Retina (tissue), 1 donor: ENCODE measurements at regions not wholly inside any gene's neighbourhood (a gene's known extent, or its start where the extent isn't known, plus 50 kb on each side); places are given as distances from the start of the nearest gene placed in this dataset.
"Not testable (repeated sequence)": the region's sequence is repeated elsewhere in the genome, so short reads cannot be mapped to it uniquely, and the experiment has no call there.

ENCODE experiments used
- DNase-seq: peaks from one replicate; pipeline ENCODE4 v3.0.0-alpha.2; 2016

DNA sequence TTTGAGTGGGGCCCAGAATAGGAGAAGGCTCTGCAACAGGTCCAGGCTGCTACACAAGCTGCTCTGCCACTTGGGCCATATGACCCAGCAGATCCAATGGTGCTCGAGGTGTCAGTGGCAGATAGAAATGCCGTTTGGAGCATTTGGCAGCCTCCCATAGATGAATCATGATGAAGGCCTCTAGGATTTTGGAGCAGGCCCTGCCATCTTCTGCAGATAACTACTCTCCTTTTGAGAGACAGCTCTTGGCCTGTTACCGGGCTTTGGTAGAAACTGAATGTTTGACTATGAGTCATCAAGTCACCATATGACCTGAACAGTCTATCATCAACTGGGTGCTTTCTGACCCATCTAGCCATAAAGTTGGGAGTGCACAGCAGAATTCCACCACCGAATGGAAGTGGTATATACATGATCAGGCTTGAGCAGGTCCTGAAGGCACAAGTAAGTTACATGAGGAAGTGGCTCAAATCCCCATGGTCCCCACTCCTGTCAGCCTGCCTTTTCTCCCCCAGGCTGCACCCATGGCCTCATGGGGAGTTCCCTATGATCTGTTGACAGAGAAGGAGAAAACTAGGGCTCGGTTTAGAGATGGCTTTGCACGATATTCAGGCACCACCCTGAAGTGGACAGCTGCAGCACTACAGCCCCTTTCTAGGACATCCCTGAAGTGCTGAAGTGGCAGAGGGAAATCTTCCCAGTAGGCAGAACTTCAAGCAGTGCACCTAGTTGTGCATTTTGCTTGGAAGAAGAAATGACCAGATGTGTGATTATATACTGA, 971.4 kb downstream of the MCTP2 start:
- no peak for DNase-seq

DNA sequence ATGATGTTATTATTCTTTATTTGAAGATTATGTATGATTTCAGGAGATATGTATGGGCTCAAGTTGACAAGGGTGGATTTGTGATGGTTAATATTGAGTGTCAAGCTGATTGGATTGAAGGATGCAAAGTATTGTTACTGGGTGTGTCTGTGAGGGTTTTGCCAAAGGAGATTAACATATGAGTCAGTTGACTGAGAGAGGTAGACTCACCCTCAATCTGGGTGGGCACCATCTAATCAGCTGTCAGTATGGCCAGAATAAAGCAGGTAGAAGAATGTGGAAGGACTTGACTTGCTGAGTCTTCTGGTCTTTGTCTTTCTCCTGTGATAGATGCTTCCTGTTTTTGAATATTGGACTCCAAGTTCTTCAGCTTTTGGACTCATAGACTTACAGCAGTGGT, 973.7 kb downstream of the MCTP2 start:
- no peak for DNase-seq

DNA sequence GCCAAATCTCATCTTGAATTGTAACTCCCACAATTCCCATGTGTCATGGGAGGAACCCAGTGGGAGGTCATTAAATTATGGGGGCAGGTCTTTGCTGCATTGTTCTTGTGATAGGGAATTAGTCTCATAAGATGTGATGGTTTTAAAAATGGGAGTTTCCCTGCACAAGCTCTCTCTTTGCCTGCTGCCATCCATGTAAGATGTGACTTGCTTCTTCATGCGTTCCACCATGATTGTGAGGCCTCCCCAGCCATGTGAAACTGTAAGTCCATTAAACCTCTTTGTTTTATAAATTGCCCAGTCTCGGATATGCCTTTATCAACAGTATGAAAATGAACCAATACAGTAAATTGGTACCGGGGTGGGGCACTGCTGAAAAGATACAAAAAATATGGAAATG, 974.5 kb downstream of the MCTP2 start:
- DNase-seq: not testable (repeated sequence)

DNA sequence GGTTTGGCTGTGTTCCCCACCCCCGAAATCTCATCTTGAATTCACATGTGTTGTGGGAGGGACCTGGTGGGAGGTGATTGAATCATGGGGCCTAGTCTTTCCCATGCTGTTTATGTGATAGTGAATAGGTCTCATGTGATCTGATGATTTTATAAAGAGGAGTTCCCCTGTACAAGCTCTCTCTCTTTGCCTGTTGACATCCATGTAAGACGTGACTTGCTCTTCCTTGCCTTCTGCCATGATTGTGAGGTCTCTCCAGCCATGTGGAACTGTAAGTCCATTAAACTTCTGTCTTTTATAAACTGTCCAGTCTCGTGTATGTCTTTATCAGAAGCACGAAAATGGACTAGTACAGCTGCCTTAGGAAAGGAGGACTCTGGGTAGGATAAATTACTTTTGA, 976.7 kb downstream of the MCTP2 start:
- DNase-seq: no peak

DNA sequence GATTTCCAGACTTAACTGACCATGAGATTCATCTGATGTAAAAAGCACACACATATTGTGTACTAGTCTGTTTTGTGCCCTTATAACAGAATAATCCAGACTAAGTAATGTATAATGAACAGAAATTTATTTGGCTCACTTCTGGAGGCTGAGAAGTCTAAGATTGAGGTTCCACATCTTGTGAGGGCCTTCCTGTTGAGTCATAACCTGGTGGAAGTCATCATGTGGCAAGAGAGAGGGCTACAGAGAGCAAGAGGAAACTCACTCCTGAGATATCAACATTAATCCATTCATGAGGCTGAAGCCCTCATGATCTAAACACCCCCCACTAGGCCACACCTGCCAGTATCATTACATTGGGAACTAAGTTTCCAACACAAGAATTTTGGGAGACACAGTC, 977.6 kb downstream of the MCTP2 start:
- no peak for DNase-seq

DNA sequence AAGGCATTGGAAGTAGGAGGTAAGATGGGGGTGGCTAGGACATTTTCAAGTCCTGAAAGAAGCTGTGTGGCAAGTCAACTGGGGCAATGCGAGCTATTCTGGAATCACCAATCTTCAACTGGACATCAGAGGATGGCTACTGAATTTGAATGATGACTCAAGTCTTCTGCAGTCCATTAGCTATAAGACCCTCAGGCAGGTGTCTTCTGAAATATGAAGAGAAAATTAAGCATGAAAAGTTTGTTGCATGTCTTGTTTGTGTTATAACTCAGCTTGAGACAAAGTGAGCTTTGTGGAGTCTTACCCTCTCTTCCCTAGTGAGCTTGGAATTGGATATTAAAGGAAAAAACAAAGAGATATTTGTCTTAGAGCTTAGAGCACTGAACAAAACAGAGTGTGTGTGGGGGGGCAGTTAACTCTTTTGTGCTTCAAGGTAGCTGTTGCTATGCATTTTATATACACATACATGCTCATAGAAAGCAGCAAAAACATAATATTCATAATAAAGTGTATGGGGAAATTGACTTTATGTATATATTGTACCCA, 979.1 kb downstream of the MCTP2 start:
- DNase-seq: no peak

DNA sequence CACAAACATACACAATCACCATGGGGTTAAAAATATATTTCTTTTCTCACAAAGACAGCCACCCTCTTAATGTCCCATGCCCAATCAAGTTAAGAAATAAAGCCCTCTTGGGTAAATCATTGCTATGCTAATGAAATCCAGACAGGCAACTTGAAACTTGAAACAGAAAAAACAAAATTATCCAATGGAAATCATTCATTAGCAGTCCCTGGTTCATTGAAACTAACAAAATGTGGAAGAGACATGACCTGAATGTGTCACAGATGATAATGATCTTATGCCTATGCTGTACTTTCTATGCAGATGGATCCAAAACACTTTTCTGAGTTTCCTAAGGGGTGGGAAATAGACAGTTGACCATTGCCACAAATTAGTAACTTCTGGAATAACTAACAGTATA, 983.7 kb downstream of the MCTP2 start:
- DNase-seq: peak; percentile 45

DNA sequence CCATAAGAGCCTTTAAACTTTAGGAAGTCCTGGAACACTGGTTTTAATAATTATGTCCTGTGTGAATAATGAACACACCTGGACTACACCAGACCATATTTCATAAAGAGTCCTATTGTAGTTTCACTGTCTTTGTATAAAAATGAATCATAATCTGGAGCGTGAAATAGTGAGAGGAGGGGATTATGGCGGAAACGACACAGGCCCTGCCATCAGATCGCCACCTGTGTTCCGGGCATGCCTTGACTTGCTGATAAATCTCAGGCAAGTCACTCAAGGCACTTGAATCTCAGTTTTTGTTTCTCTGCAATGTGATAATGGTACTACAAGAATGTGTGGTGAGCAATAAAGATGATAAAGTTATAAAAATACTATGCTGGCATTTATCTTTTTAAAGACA, 995.5 kb downstream of the MCTP2 start:
- no peak for DNase-seq

DNA sequence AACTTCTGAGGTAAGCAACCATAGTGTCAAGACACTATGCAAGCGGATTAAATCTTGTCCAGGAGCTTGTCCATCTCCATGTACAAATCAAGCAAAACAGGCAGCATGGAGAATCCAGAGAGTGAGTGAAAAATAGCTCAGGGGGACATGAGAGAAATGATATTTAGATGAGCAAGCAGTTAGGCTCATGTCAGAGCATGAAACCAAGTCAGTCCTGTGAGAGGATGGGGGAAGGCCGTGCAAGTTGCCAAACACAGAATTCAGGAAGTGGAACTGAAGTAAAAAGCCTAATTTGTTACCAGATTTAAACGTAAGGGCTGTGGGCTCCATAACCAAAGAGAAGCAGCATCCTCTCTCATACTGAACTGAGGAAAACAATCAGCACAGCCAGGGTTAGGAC, 995.9 kb downstream of the MCTP2 start:
- no peak for DNase-seq

DNA sequence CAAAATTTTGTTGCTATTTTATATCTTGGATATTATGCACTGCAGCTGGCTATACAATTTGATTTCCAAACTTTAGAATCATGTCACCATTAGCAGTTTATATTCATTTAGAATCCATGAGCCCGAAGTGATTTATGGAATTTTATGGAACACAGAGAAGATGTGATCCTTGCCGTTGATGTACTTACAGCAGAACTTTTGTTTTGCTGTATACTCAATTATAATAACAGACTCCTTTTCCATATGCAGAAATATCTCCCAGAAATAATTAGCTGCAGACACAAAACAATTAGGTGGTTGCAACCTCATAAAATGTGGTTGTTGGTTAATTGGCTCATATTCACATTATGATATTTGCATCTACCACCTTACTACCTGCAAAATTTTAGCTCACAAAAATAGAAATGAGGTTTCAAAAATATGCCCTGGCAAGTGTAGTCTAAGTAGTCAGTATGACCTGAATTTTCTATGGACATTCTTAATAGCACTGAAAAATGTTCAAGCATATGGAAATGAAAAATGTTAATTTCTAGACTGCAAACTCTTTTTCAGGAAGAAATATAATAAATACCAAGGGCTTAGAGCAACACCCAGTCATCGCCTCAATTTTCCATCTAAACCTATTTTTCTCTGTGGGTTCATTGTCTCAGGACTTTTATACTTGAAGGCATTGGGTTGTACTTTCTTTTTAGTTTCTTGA, 997.6 kb downstream of the MCTP2 start:
- DNase-seq: no peak

DNA sequence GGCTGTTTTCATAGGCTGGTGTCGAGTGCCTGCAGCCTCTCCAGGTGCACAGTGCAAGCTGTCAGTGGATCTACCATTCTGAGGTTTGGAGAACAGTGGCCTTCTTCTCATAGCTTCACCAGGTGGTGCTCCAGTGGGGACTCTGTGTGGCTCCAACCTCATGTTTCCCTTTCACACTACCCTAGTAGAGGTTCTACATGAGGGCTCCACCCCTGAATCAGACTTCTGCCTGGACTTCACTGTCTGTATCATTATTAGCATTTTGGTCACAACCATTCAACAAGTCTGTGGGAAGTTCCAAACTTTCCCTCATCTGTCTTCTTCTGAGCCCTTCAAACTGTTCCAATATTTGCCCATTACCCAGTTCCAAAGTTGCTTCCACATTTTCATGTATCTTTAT, 1003.7 kb downstream of the MCTP2 start:
- no peak for DNase-seq

DNA sequence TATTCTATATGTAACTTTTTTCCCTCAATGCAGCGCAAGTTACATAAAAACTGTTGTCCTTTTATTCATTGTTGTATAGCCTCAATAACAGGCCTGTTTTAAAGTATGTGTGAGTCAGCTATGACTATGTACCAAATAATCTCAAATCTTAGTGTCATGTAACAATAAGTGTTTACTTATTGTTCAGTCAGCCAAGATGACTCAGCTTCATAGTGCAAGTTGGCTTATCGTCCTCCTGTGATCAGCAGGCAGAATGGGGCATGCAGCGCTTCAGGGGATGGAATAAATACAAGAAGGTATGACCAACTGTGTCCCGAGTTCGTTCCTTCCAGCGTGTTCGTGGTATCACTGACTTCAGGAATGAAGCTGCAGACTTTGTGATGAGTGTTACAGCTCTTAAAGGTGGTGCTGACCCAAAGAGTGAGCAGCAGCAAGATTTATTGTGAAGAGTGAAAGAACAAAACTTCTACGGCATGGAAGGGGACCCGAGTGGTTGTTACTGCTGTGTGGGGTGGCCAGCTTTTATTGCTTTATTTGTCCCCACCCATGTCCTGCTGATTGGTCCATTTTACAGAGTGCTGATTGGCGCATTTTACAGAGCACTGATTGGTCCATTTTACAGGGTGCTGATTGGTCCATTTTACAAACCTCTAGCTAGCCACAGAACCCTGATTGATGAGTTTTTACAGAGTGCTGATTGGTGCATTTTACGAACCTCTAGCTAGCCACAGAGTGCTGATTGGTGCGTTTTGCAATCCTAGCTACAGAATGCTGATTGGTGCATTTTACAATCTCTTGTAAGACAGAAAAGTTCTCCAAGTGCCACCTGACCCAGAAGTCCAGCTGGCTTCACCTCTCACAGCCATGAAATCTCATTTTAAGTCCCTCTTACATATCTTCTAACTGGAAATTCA, 1016.0 kb downstream of the MCTP2 start:
- no peak for DNase-seq

DNA sequence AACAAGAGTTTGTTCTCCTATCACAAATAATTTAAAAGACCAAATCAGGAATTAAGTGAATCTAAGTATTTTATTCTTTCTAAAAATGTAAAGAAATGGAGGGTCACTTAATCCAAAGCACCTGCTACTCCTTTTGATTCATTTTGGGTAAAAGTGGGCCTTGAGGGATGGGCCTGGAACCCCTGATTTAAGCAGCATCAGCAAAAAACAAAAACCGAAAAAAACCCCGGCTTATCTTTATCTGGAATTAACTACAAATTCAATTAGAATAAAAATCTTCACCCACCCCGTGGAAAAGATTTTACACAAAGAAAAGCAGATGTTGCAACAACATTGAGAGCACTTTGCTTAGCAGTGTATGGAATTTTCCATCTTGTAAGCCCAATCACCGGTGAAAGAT, 1018.2 kb downstream of the MCTP2 start:
- DNase-seq: no peak

DNA sequence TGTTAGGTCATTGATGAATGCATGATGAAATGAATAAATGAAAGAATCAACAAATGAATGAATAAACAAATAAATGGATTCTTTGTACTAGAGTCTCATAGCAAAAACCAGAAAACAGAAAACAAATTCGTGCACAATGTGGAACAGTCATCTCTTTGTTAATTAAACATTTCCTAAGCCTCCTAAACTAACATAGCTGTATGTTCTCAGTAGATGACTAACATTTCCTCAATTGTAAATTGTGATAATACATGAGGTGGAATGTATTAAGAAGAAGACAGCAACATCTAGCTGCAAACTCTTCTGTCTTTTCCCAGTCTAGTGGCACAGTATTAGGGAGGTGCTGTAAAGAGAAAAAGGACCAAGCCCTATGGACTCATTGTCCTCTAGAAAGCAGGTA, 1021.0 kb downstream of the MCTP2 start:
- no peak for DNase-seq

DNA sequence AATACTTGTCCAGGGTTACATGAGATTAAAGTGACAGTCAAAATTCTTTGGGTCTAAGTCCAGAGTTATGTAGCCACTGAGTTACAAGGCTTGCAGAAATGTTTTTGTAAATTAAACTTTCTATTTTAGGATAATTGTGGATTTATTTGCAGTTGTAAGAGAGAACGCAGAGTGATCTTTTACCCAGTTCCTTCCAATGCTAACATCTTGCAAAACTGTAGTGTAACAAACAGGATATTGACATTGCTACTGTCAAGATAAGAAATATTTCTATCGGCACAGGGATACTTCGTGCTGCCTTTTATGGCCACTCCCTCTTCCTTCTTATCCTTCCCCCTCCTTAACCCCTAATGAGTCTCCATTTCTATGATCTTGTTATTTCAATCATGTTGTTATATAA, 1022.9 kb downstream of the MCTP2 start:
- DNase-seq: no peak

DNA sequence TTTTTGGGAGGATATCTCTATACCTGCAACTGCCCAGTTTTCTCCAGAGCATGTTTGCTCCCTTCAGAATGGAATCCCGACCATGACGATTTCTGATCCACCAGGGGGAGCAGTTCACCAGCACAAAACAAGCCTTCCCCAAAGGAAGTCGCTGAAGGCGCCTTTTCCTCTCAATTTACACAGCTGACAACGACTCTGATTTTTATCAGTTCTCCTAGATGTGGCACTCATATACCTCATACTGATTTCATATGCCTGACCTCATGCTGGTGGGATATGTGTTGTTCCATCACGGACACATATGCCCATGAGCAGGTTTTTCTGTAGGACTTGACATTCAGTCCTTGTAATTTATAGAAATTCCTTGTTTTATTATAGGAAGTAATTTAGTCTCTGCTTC, 1028.2 kb downstream of the MCTP2 start:
- DNase-seq: peak; percentile 84

DNA sequence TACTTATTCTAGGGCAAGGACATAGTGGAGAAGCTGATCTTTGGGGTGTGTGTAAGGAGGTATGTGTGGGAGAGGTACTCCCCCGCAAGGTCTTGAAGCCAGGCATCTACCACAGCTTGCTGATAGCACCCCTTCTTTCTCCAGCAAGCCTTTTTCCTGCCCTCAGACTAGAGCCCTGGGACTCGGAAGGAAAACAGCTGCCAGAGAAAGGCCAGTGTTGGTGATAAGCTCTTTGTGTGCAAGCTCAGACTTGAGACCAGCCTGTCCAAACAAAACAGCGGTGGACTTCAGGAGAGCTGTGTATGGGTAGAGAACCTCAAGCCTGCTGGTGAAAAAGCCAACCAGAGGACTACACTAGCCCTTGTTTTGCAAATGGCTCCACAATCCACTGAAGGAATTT, 1028.6 kb downstream of the MCTP2 start:
- DNase-seq: peak; percentile 30

DNA sequence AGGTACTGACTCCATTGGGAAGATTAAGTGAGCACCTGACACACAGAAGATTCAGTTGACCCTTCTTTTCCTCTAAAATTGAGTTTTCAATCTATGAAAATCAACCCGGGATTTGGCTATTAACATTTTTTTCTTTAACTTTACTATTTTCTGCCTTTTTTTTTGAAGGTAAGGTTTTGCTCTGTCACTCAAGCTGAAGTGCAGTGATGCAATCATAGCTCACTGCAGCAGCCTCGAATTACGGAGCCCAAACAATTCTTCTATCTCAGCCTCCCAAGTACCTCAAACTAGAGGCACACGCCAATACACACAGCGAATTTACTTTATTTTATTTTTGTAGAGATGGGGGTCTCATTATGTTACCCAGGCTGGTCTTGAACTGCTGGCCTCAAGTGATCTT, 1029.5 kb downstream of the MCTP2 start:
- DNase-seq: no peak

DNA sequence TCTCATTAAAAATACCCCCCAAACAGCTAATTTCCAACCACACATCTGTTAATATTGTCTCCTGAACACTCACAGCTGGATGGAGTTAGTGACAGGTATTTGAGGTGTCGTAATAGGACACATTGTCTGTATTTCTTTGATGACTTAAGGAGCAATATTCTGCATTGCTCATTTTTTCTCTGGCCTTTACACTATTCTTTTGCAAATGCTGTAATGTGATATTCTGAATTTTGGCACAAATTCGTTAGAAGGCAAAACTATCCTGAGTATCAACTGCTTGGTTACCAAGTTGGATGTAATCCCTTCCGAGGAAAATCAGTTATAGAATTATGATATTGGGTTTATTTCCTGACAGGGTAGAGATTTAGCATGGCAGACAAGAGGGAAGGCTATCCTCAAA, 1030.2 kb downstream of the MCTP2 start:
- DNase-seq: no peak

DNA sequence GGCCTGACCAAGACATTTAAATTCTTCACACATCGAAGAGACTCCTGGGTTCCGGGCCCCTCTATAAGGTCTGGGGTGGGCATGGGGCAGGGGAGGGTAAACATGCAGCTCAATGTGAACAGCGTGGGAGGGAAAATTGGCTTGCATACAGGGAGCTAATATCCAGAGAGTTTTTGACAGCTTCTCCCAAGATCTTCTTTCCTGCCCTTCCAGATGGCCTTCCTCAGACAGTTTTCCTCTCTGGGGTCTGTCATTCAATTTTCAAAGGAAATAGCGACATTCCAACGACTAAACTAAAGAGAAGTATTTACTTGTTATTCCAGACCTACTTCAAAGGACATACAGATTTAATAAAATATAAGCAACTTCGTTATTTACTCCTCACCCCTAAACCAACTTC, 1030.6 kb downstream of the MCTP2 start:
- DNase-seq: no peak

DNA sequence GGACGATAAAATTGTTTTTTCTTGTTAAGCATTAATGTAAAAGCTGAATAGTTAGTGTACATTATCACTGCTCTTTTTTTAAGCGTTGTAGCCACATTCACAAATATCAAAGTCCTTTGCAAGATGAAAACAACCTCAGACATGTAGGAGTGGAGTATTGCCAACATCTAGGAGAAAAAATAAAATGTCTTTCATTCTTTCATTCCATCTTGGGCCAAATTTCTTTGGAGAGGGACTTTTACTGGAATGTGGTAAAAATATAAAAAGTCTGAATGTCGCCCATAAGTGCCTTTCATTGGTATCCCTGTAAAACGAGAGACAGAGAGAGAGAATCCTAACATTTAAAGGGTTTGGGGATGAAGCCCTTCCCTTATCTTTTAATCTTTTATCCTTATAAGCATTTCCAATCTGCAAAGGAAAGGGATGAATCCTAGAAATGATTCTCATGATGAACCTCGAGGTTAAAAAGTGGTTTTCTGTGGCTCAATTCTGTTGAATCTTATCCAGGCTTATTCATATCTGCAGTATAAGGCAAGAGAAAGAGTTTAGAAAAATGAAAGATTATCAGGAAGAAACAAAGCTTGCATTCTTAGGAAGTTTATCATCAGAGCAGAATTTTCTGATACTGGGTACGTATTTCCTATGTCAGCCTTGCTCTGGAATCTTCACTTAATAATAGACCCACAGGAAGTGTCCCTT, 1031.7 kb downstream of the MCTP2 start:
- no peak for DNase-seq

DNA sequence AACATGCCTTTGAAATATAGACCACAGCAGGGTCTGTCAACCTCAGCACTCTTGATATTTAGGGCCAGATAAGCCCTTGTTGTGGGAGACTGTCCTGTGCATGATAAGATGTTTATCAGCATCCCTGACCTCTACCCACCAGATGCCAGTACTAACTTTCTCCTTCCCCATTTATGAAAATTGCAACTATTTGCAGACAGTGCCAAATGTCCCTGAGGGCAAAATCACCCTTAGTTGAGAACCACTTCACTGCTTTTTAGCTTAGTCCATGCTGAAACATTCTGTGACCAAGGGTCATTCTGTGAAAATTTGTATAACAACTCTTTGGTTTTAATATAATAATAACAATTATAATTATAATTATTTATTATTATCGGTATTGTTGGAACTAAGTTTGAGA, 1032.4 kb downstream of the MCTP2 start:
- no peak for DNase-seq
